ENCODE measurements at regions not wholly inside any gene's neighbourhood (a gene's known extent, or its start where the extent isn't known, plus 50 kb on each side); places are given as distances from the start of the nearest gene placed in this dataset.

- TF ChIP-seq POLR2A (IDR thresholded peaks at IDR 0.05; ENCODE audit: extremely low read depth, insufficient read length) (no peak), MYC (IDR thresholded peaks at IDR 0.05; ENCODE audit: low read depth, low read length) (no peak), CTCF (IDR thresholded peaks at IDR 0.05; ENCODE audit: low read depth, low read length) (no peak), MAX (IDR thresholded peaks at IDR 0.05; ENCODE audit: low read depth, low read length) (no peak)
Measured at GRCh38 chrX:144494074-144494473, 610.2 kb downstream of the UBE2NL start.

GRCh38 chrX:144531877-144532276, 648.0 kb downstream of the UBE2NL start:
- no peak overlapping the region for H3K4me3 ChIP-seq (ENCODE audit: low read depth, low read length)
- DNase-seq (ENCODE audit: low read depth), result no peak
- TF ChIP-seq CTCF (IDR thresholded peaks at IDR 0.05; ENCODE audit: low read depth, low read length) (no peak), MYC (IDR thresholded peaks at IDR 0.05; ENCODE audit: low read depth, low read length) (no peak)

More at GRCh38 chrX:144494074-144494473, 610.2 kb downstream of the UBE2NL start:
- no peak overlapping the region for H3K4me3 ChIP-seq (ENCODE audit: low read depth, low read length)
- DNase-seq (ENCODE audit: low read depth), result no peak

- H3K4me3 ChIP-seq (ENCODE audit: low read depth, low read length), result no peak overlapping the region
- peak; percentile 21 for DNase-seq (ENCODE audit: low read depth)
- TF ChIP-seq POLR2A (IDR thresholded peaks at IDR 0.05; ENCODE audit: extremely low read depth, insufficient read length), result no peak
- peak; percentile 23 for TF ChIP-seq CTCF (IDR thresholded peaks at IDR 0.05; ENCODE audit: low read depth, low read length)
Measured at GRCh38 chrX:144566592-144566991, 680.7 kb upstream of the SPANXN1 start.

- DNase-seq (ENCODE audit: low read depth), result no peak
- no peak overlapping the region for H3K4me3 ChIP-seq (ENCODE audit: low read depth, low read length)
- TF ChIP-seq MYC (IDR thresholded peaks at IDR 0.05; ENCODE audit: low read depth, low read length) (no peak), MAX (IDR thresholded peaks at IDR 0.05; ENCODE audit: low read depth, low read length) (no peak), CTCF (IDR thresholded peaks at IDR 0.05; ENCODE audit: low read depth, low read length) (no peak), POLR2A (IDR thresholded peaks at IDR 0.05; ENCODE audit: extremely low read depth, insufficient read length) (no peak)
Measured at GRCh38 chrX:144586756-144587155, 660.5 kb upstream of the SPANXN1 start.

- no peak for DNase-seq (ENCODE audit: low read depth)
- H3K4me3 ChIP-seq (ENCODE audit: low read depth, low read length), result no peak overlapping the region
- no peak for TF ChIP-seq MYC (IDR thresholded peaks at IDR 0.05; ENCODE audit: low read depth, low read length)
- no peak for TF ChIP-seq CTCF (IDR thresholded peaks at IDR 0.05; ENCODE audit: low read depth, low read length)
- no peak for TF ChIP-seq POLR2A (IDR thresholded peaks at IDR 0.05; ENCODE audit: extremely low read depth, insufficient read length)
- TF ChIP-seq MAX (IDR thresholded peaks at IDR 0.05; ENCODE audit: low read depth, low read length), result no peak
Measured at GRCh38 chrX:144592036-144592435, 655.3 kb upstream of the SPANXN1 start.

GRCh38 chrX:144601010-144601409, 646.3 kb upstream of the SPANXN1 start:
- no peak for DNase-seq (ENCODE audit: low read depth)
- TF ChIP-seq POLR2A (IDR thresholded peaks at IDR 0.05; ENCODE audit: extremely low read depth, insufficient read length) (no peak), MAX (IDR thresholded peaks at IDR 0.05; ENCODE audit: low read depth, low read length) (no peak), MYC (IDR thresholded peaks at IDR 0.05; ENCODE audit: low read depth, low read length) (no peak), CTCF (IDR thresholded peaks at IDR 0.05; ENCODE audit: low read depth, low read length) (no peak)
- H3K4me3 ChIP-seq (ENCODE audit: low read depth, low read length), result no peak overlapping the region

All from NB4 (cell line).